ENCODE measurements at regions not wholly inside any gene's neighbourhood (a gene's known extent, or its start where the extent isn't known, plus 50 kb on each side); places are given as distances from the start of the nearest gene placed in this dataset.

GRCh38 chr3:3705090-3705775, 94.0 kb upstream of the LRRN1 start:
- no peaks in the 10 kb centered on the region for H3K27me3 Mint-ChIP-seq
- no peak for ATAC-seq (replicated peaks)
- no peak overlapping the region for H3K27ac Mint-ChIP-seq
- H3K36me3 Mint-ChIP-seq (ENCODE audit: insufficient read depth), result no peaks in the 10 kb centered on the region
- H3K9me3 Mint-ChIP-seq, result peaks cover 0 to 8% of the 10 kb centered on the region in 2 donors
- H3K4me1 Mint-ChIP-seq (ENCODE audit: low read depth in 2 of 2), result no peaks in the 10 kb centered on the region
- H3K4me3 Mint-ChIP-seq, result no peak overlapping the region
- no peak for DNase-seq

GRCh38 chr3:3701949-3702348, 97.3 kb upstream of the LRRN1 start:
- DNase-seq (no peak), ATAC-seq (replicated peaks) (no peak)
- H3K27ac Mint-ChIP-seq, result no peak overlapping the region
- H3K27me3 Mint-ChIP-seq, result no peaks in the 10 kb centered on the region
- H3K36me3 Mint-ChIP-seq (ENCODE audit: insufficient read depth), result no peaks in the 10 kb centered on the region
- H3K9me3 Mint-ChIP-seq, result peaks cover 0 to 13% of the 10 kb centered on the region in 2 donors
- H3K4me1 Mint-ChIP-seq (ENCODE audit: low read depth in 2 of 2), result no peaks in the 10 kb centered on the region
- H3K4me3 Mint-ChIP-seq, result no peak overlapping the region

DNA sequence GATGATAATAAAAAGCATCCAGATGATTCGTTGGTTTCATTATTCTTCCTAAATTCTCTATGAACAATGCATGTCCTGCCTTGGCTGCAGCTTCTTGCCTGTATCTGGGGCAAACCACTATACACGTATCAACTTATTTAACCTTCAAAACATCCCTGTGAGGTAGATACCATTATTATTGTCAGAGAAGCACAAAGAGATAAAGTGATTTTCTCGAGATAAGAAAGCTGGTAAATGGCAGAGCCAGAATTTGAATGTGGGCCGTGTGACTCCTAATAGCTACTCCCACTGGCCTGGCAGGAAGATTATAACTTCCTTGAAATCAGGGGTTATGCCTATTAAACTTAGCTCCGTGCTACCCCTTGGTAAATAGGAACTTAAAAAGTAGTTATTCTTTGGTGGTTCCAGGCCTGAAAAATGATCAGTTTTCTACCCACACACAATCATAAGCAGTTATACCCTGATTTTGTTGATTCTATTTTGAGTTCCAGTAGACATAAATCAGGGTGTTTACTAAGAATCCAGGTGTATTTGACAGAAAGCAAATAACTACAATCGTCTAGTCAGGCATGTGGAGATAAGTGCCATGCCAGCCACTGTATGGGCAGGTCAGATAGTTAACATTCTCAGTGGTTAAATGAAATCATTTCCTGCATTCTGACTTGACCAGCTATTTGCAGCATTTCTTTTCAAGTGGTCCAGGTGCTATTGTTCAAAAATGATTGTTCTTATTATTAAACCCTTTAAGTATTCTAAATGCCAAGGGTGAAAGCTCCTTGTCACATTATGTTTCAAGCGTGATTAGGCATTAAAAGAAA, 99.2 kb upstream of the LRRN1 start:
- Mint-ChIP-seq H3K27ac (no peak overlapping the region), H3K4me3 (no peak overlapping the region), H3K36me3 (ENCODE audit: insufficient read depth) (no peaks in the 10 kb centered on the region), H3K9me3 (peaks cover 0 to 13% of the 10 kb centered on the region in 2 donors), H3K4me1 (ENCODE audit: low read depth in 2 of 2) (no peaks in the 10 kb centered on the region), H3K27me3 (no peaks in the 10 kb centered on the region)
- ATAC-seq (replicated peaks) (no peak), DNase-seq (no peak)

GRCh38 chr3:3699407-3699806, 99.8 kb upstream of the LRRN1 start:
- peaks cover 0 to 13% of the 10 kb centered on the region in 2 donors for H3K9me3 Mint-ChIP-seq
- no peaks in the 10 kb centered on the region for H3K27me3 Mint-ChIP-seq
- DNase-seq, result no peak
- no peak for ATAC-seq (replicated peaks)
- no peaks in the 10 kb centered on the region for H3K4me1 Mint-ChIP-seq (ENCODE audit: low read depth in 2 of 2)
- no peaks in the 10 kb centered on the region for H3K36me3 Mint-ChIP-seq (ENCODE audit: insufficient read depth)
- H3K4me3 Mint-ChIP-seq, result no peak overlapping the region
- H3K27ac Mint-ChIP-seq, result no peak overlapping the region

- Mint-ChIP-seq H3K27me3 (no peaks in the 10 kb centered on the region), H3K9me3 (peaks cover 0 to 10% of the 10 kb centered on the region in 2 donors), H3K4me1 (ENCODE audit: low read depth in 2 of 2) (no peaks in the 10 kb centered on the region), H3K4me3 (no peak overlapping the region), H3K27ac (no peak overlapping the region), H3K36me3 (ENCODE audit: insufficient read depth) (no peaks in the 10 kb centered on the region)
- DNase-seq (no peak), ATAC-seq (replicated peaks) (no peak)
Measured at GRCh38 chr3:3696345-3696744, 102.9 kb upstream of the LRRN1 start.

DNA sequence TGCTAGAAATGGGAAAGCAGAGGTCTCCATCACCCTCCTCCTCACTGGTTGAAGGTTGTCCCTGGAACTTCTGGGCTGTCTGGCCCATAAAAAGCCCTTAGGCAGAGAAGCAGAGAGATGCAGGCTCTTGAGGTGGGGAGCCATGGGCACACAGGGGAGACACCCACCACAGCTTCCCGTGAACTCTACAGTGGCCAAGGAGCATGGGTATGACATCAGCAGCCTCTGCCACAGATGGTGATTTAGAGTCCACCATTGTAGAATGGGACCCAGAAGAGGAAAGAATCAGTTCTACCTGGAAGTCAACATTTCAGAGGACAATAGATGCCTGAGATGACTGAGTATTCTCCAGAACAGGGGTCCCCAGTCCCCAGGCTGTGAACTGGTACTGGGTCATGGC, 105.6 kb upstream of the LRRN1 start:
- no peaks in the 10 kb centered on the region for H3K27me3 Mint-ChIP-seq
- ATAC-seq (replicated peaks) (no peak), DNase-seq (no peak)
- H3K9me3 Mint-ChIP-seq, result peaks cover 0 to 5% of the 10 kb centered on the region in 2 donors
- H3K27ac Mint-ChIP-seq, result no peak overlapping the region
- no peak overlapping the region for H3K4me3 Mint-ChIP-seq
- H3K36me3 Mint-ChIP-seq (ENCODE audit: insufficient read depth), result no peaks in the 10 kb centered on the region
- no peaks in the 10 kb centered on the region for H3K4me1 Mint-ChIP-seq (ENCODE audit: low read depth in 2 of 2)

GRCh38 chr3:3689601-3690375, 109.4 kb upstream of the LRRN1 start:
- H3K36me3 Mint-ChIP-seq (ENCODE audit: insufficient read depth), result no peaks in the 10 kb centered on the region
- ATAC-seq (replicated peaks), result no peak
- no peaks in the 10 kb centered on the region for H3K27me3 Mint-ChIP-seq
- H3K4me1 Mint-ChIP-seq (ENCODE audit: low read depth in 2 of 2), result no peaks in the 10 kb centered on the region
- H3K4me3 Mint-ChIP-seq, result no peak overlapping the region
- H3K27ac Mint-ChIP-seq, result no peak overlapping the region
- DNase-seq, result no peak
- H3K9me3 Mint-ChIP-seq, result peaks cover 9 to 11% of the 10 kb centered on the region in 2 donors

DNA sequence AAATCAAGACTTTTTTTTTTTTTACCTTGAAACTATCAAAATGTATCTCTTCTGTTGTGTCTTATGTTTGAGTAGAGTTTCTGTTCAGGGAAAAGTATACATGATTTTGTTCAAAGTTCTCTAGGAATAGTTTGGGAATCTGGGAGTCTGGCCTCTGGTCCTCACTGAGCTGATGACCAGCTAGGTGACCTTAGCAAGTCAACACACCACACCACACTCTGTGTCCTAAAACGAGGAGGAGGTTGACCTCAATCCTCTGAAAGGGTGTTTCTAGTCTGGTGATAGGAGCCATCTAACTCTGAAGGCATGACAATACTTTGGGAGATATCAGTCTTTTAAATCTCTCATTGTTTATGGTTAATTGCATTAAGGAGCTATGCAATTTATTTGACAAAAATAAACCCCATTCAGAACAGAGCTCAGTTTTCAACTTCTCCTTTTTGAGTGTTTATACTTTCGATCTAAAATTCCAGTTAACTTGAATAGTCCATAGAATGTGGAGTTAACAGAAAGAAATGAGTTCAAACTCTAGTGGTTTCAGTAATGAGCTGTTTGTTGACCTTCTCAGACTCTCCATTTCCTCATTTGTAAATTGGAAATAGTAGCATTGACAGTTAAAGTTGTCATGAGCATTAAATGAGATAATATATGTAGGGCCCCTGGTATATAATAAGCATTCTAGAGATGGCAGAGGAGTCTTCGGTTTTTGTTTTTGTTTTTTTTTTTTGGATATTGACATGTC, 112.2 kb upstream of the LRRN1 start:
- ATAC-seq (replicated peaks) (no peak), DNase-seq (no peak)
- no peaks in the 10 kb centered on the region for H3K4me1 Mint-ChIP-seq (ENCODE audit: low read depth in 2 of 2)
- no peaks in the 10 kb centered on the region for H3K36me3 Mint-ChIP-seq (ENCODE audit: insufficient read depth)
- no peaks in the 10 kb centered on the region for H3K27me3 Mint-ChIP-seq
- no peak overlapping the region for H3K4me3 Mint-ChIP-seq
- H3K27ac Mint-ChIP-seq, result no peak overlapping the region
- H3K9me3 Mint-ChIP-seq, result peaks cover 7 to 9% of the 10 kb centered on the region in 2 donors

DNA sequence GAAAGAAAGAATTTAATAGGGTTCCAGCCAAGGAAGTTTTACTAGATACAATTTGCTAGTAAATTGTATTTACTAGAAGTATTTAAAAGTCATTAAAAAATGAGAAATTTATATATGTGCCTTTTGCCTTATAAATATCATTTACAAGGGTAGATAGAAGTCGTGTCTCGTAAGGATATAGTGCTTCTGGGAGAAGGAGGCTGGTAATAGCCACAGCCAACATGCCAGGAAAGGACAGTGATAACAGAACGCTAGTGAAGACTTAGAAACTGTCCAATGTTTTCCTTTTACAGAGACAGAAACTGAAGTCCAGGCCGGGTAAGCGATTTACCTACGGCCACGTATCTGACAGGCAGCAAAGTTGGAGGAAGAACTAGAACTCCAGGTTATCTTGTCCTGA, 113.5 kb upstream of the LRRN1 start:
- no peak for ATAC-seq (replicated peaks)
- no peaks in the 10 kb centered on the region for H3K36me3 Mint-ChIP-seq (ENCODE audit: insufficient read depth)
- no peak for DNase-seq
- no peaks in the 10 kb centered on the region for H3K27me3 Mint-ChIP-seq
- H3K4me1 Mint-ChIP-seq (ENCODE audit: low read depth in 2 of 2), result no peaks in the 10 kb centered on the region
- no peak overlapping the region for H3K4me3 Mint-ChIP-seq
- H3K27ac Mint-ChIP-seq, result no peak overlapping the region
- peaks cover 7 to 9% of the 10 kb centered on the region in 2 donors for H3K9me3 Mint-ChIP-seq

GRCh38 chr3:3683261-3683660, 116.0 kb upstream of the LRRN1 start:
- no peak for ATAC-seq (replicated peaks)
- Mint-ChIP-seq H3K4me1 (ENCODE audit: low read depth in 2 of 2) (no peaks in the 10 kb centered on the region), H3K27ac (no peak overlapping the region), H3K4me3 (no peak overlapping the region), H3K27me3 (no peaks in the 10 kb centered on the region), H3K36me3 (ENCODE audit: insufficient read depth) (no peaks in the 10 kb centered on the region), H3K9me3 (peaks cover 9 to 10% of the 10 kb centered on the region in 2 donors)
- DNase-seq, result no peak

DNA sequence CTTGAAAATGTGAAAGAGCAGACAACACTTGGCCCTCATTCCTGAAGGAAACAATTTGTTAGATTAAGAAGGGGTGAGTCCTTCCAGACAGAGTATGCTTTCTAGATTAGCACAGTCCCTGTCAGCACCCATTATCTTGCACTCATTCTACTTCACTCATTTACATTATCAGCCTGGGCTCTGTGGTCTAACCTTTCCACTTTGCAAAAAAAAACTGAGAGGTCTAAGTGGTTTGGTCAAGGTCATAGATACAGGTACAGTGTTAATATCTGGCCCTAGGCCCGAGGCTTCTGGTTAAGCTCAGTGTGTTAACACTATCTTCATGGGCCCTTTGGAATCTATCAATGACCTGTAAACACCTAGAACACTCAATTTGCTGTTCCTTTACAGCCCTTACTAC, 123.4 kb upstream of the LRRN1 start:
- Mint-ChIP-seq H3K4me1 (ENCODE audit: low read depth in 2 of 2) (no peaks in the 10 kb centered on the region), H3K27me3 (no peaks in the 10 kb centered on the region), H3K27ac (no peak overlapping the region), H3K4me3 (no peak overlapping the region), H3K9me3 (peaks cover 0 to 7% of the 10 kb centered on the region in 2 donors), H3K36me3 (ENCODE audit: insufficient read depth) (no peaks in the 10 kb centered on the region)
- DNase-seq (no peak), ATAC-seq (replicated peaks) (no peak)

GRCh38 chr3:3675186-3675585, 124.0 kb upstream of the LRRN1 start:
- DNase-seq (no peak), ATAC-seq (replicated peaks) (no peak)
- peaks cover 0 to 7% of the 10 kb centered on the region in 2 donors for H3K9me3 Mint-ChIP-seq
- no peaks in the 10 kb centered on the region for H3K4me1 Mint-ChIP-seq (ENCODE audit: low read depth in 2 of 2)
- H3K27me3 Mint-ChIP-seq, result no peaks in the 10 kb centered on the region
- H3K36me3 Mint-ChIP-seq (ENCODE audit: insufficient read depth), result no peaks in the 10 kb centered on the region
- no peak overlapping the region for H3K4me3 Mint-ChIP-seq
- no peak overlapping the region for H3K27ac Mint-ChIP-seq

GRCh38 chr3:3666664-3667063, 132.6 kb upstream of the LRRN1 start:
- DNase-seq (no peak), ATAC-seq (replicated peaks) (no peak)
- Mint-ChIP-seq H3K4me1 (ENCODE audit: low read depth in 2 of 2) (peaks cover 0 to 3% of the 10 kb centered on the region in 2 donors), H3K36me3 (ENCODE audit: insufficient read depth) (no peaks in the 10 kb centered on the region), H3K4me3 (no peak overlapping the region), H3K27me3 (no peaks in the 10 kb centered on the region), H3K27ac (no peak overlapping the region), H3K9me3 (peaks cover 10 to 20% of the 10 kb centered on the region in 2 donors)

Data from effector memory CD8-positive, alpha-beta T cell (primary cell).